ENCODE measurements at regions not wholly inside any gene's neighbourhood (a gene's known extent, or its start where the extent isn't known, plus 50 kb on each side); places are given as distances from the start of the nearest gene placed in this dataset.

- WGBS, result 58% methylated on average over 3 of the region's 3 CpGs
- H3K4me3 ChIP-seq (ENCODE audit: low read length in 2 of 2), result no peak overlapping the region
- no peak for DNase-seq (ENCODE audit: low read depth in 6 of 9, low spot score in 9 of 9)
- H3K36me3 ChIP-seq (ENCODE audit: control insufficient read depth in 2 of 2, insufficient read depth in 2 of 2, low read length in 1 of 2), result no peaks in the 10 kb centered on the region
- no peaks in the 10 kb centered on the region for H3K9me3 ChIP-seq (ENCODE audit: control insufficient read depth in 2 of 2, insufficient read depth in 1 of 2, low read length in 1 of 2)
- H3K27me3 ChIP-seq (ENCODE audit: control insufficient read depth in 2 of 2, insufficient read depth in 1 of 2, low read length in 1 of 2), result no peaks in the 10 kb centered on the region
- H3K4me1 ChIP-seq (ENCODE audit: control insufficient read depth in 2 of 2, insufficient read depth in 2 of 2, low read length in 2 of 2), result no peaks in the 10 kb centered on the region
- no peak overlapping the region for H3K27ac ChIP-seq (ENCODE audit: low read depth in 1 of 2, low read length in 1 of 2)
Observed at GRCh38 chr9:80922544-80922943, 766.8 kb downstream of the TLE1 start.

GRCh38 chr9:80906728-80907127 lies 782.6 kb downstream of the TLE1 start:
- H3K27ac ChIP-seq (ENCODE audit: low read depth in 1 of 2, low read length in 1 of 2), result no peak overlapping the region
- no peaks in the 10 kb centered on the region for H3K27me3 ChIP-seq (ENCODE audit: control insufficient read depth in 2 of 2, insufficient read depth in 1 of 2, low read length in 1 of 2)
- no peaks in the 10 kb centered on the region for H3K4me1 ChIP-seq (ENCODE audit: control insufficient read depth in 2 of 2, insufficient read depth in 2 of 2, low read length in 2 of 2)
- no peak overlapping the region for H3K4me3 ChIP-seq (ENCODE audit: low read length in 2 of 2)
- no peaks in the 10 kb centered on the region for H3K36me3 ChIP-seq (ENCODE audit: control insufficient read depth in 2 of 2, insufficient read depth in 2 of 2, low read length in 1 of 2)
- H3K9me3 ChIP-seq (ENCODE audit: control insufficient read depth in 2 of 2, insufficient read depth in 1 of 2, low read length in 1 of 2), result no peaks in the 10 kb centered on the region
- no peak for DNase-seq (ENCODE audit: low read depth in 6 of 9, low spot score in 9 of 9)
- WGBS, result 96% methylated on average over 10 of the region's 10 CpGs

GRCh38 chr9:80899208-80899607 lies 790.1 kb downstream of the TLE1 start:
- DNase-seq (ENCODE audit: low read depth in 6 of 9, low spot score in 9 of 9), result no peak
- Histone ChIP-seq H3K36me3 (ENCODE audit: control insufficient read depth in 2 of 2, insufficient read depth in 2 of 2, low read length in 1 of 2) (no peaks in the 10 kb centered on the region), H3K4me1 (ENCODE audit: control insufficient read depth in 2 of 2, insufficient read depth in 2 of 2, low read length in 2 of 2) (no peaks in the 10 kb centered on the region)

GRCh38 chr9:80893190-80893589 lies 796.2 kb downstream of the TLE1 start:
- WGBS, result 91% methylated on average over 2 of the region's 2 CpGs

More at GRCh38 chr9:80899208-80899607, 790.1 kb downstream of the TLE1 start:
- Histone ChIP-seq H3K4me3 (ENCODE audit: low read length in 2 of 2) (no peak overlapping the region), H3K27ac (ENCODE audit: low read depth in 1 of 2, low read length in 1 of 2) (no peak overlapping the region), H3K9me3 (ENCODE audit: control insufficient read depth in 2 of 2, insufficient read depth in 1 of 2, low read length in 1 of 2) (no peaks in the 10 kb centered on the region), H3K27me3 (ENCODE audit: control insufficient read depth in 2 of 2, insufficient read depth in 1 of 2, low read length in 1 of 2) (no peaks in the 10 kb centered on the region)

GRCh38 chr9:80892703-80893102 lies 796.6 kb downstream of the TLE1 start:
- no peaks in the 10 kb centered on the region for H3K9me3 ChIP-seq (ENCODE audit: control insufficient read depth in 2 of 2, insufficient read depth in 1 of 2, low read length in 1 of 2)
- H3K36me3 ChIP-seq (ENCODE audit: control insufficient read depth in 2 of 2, insufficient read depth in 2 of 2, low read length in 1 of 2), result no peaks in the 10 kb centered on the region
- no peak overlapping the region for H3K4me3 ChIP-seq (ENCODE audit: low read length in 2 of 2)
- whole genome bisulfite sequencing, result 76% methylated on average over 1 of the region's 1 CpG
- no peaks in the 10 kb centered on the region for H3K27me3 ChIP-seq (ENCODE audit: control insufficient read depth in 2 of 2, insufficient read depth in 1 of 2, low read length in 1 of 2)
- no peak for DNase-seq (ENCODE audit: low read depth in 6 of 9, low spot score in 9 of 9)
- H3K27ac ChIP-seq (ENCODE audit: low read depth in 1 of 2, low read length in 1 of 2), result no peak overlapping the region
- no peaks in the 10 kb centered on the region for H3K4me1 ChIP-seq (ENCODE audit: control insufficient read depth in 2 of 2, insufficient read depth in 2 of 2, low read length in 2 of 2)

More at GRCh38 chr9:80893190-80893589, 796.2 kb downstream of the TLE1 start:
- Histone ChIP-seq H3K27me3 (ENCODE audit: control insufficient read depth in 2 of 2, insufficient read depth in 1 of 2, low read length in 1 of 2) (no peaks in the 10 kb centered on the region), H3K9me3 (ENCODE audit: control insufficient read depth in 2 of 2, insufficient read depth in 1 of 2, low read length in 1 of 2) (no peaks in the 10 kb centered on the region), H3K4me1 (ENCODE audit: control insufficient read depth in 2 of 2, insufficient read depth in 2 of 2, low read length in 2 of 2) (no peaks in the 10 kb centered on the region), H3K27ac (ENCODE audit: low read depth in 1 of 2, low read length in 1 of 2) (no peak overlapping the region), H3K36me3 (ENCODE audit: control insufficient read depth in 2 of 2, insufficient read depth in 2 of 2, low read length in 1 of 2) (no peaks in the 10 kb centered on the region), H3K4me3 (ENCODE audit: low read length in 2 of 2) (no peak overlapping the region)
- no peak for DNase-seq (ENCODE audit: low read depth in 6 of 9, low spot score in 9 of 9)

- Histone ChIP-seq H3K4me3 (ENCODE audit: low read length in 2 of 2) (no peak overlapping the region), H3K36me3 (ENCODE audit: control insufficient read depth in 2 of 2, insufficient read depth in 2 of 2, low read length in 1 of 2) (no peaks in the 10 kb centered on the region), H3K27ac (ENCODE audit: low read depth in 1 of 2, low read length in 1 of 2) (no peak overlapping the region), H3K9me3 (ENCODE audit: control insufficient read depth in 2 of 2, insufficient read depth in 1 of 2, low read length in 1 of 2) (no peaks in the 10 kb centered on the region), H3K27me3 (ENCODE audit: control insufficient read depth in 2 of 2, insufficient read depth in 1 of 2, low read length in 1 of 2) (no peaks in the 10 kb centered on the region), H3K4me1 (ENCODE audit: control insufficient read depth in 2 of 2, insufficient read depth in 2 of 2, low read length in 2 of 2) (no peaks in the 10 kb centered on the region)
- DNase-seq (ENCODE audit: low read depth in 6 of 9, low spot score in 9 of 9), result no peak
Observed at GRCh38 chr9:80890124-80890523, 799.2 kb downstream of the TLE1 start.

- DNase-seq (ENCODE audit: low read depth in 6 of 9, low spot score in 9 of 9), result no peak
- H3K9me3 ChIP-seq (ENCODE audit: control insufficient read depth in 2 of 2, insufficient read depth in 1 of 2, low read length in 1 of 2), result no peaks in the 10 kb centered on the region
- H3K4me3 ChIP-seq (ENCODE audit: low read length in 2 of 2), result no peak overlapping the region
- no peaks in the 10 kb centered on the region for H3K36me3 ChIP-seq (ENCODE audit: control insufficient read depth in 2 of 2, insufficient read depth in 2 of 2, low read length in 1 of 2)
- H3K4me1 ChIP-seq (ENCODE audit: control insufficient read depth in 2 of 2, insufficient read depth in 2 of 2, low read length in 2 of 2), result no peaks in the 10 kb centered on the region
- WGBS, result 94% methylated on average over 5 of the region's 5 CpGs
- no peak overlapping the region for H3K27ac ChIP-seq (ENCODE audit: low read depth in 1 of 2, low read length in 1 of 2)
- H3K27me3 ChIP-seq (ENCODE audit: control insufficient read depth in 2 of 2, insufficient read depth in 1 of 2, low read length in 1 of 2), result no peaks in the 10 kb centered on the region
Observed at GRCh38 chr9:80885894-80886293, 803.5 kb downstream of the TLE1 start.

GRCh38 chr9:80883826-80884579 lies 805.3 kb downstream of the TLE1 start:
- H3K27me3 ChIP-seq (ENCODE audit: control insufficient read depth in 2 of 2, insufficient read depth in 1 of 2, low read length in 1 of 2), result no peaks in the 10 kb centered on the region
- H3K9me3 ChIP-seq (ENCODE audit: control insufficient read depth in 2 of 2, insufficient read depth in 1 of 2, low read length in 1 of 2), result no peaks in the 10 kb centered on the region
- no peak overlapping the region for H3K27ac ChIP-seq (ENCODE audit: low read depth in 1 of 2, low read length in 1 of 2)
- DNase-seq (ENCODE audit: low read depth in 6 of 9, low spot score in 9 of 9), result no peak
- no peak overlapping the region for H3K4me3 ChIP-seq (ENCODE audit: low read length in 2 of 2)
- WGBS, result 74% methylated on average over 5 of the region's 5 CpGs
- no peaks in the 10 kb centered on the region for H3K4me1 ChIP-seq (ENCODE audit: control insufficient read depth in 2 of 2, insufficient read depth in 2 of 2, low read length in 2 of 2)
- no peaks in the 10 kb centered on the region for H3K36me3 ChIP-seq (ENCODE audit: control insufficient read depth in 2 of 2, insufficient read depth in 2 of 2, low read length in 1 of 2)

GRCh38 chr9:80883426-80883825 lies 805.9 kb downstream of the TLE1 start:
- H3K27ac ChIP-seq (ENCODE audit: low read depth in 1 of 2, low read length in 1 of 2), result no peak overlapping the region
- no peaks in the 10 kb centered on the region for H3K36me3 ChIP-seq (ENCODE audit: control insufficient read depth in 2 of 2, insufficient read depth in 2 of 2, low read length in 1 of 2)
- no peak overlapping the region for H3K4me3 ChIP-seq (ENCODE audit: low read length in 2 of 2)
- DNase-seq (ENCODE audit: low read depth in 6 of 9, low spot score in 9 of 9), result no peak
- 98% methylated on average over 5 of the region's 5 CpGs for WGBS
- no peaks in the 10 kb centered on the region for H3K4me1 ChIP-seq (ENCODE audit: control insufficient read depth in 2 of 2, insufficient read depth in 2 of 2, low read length in 2 of 2)
- no peaks in the 10 kb centered on the region for H3K9me3 ChIP-seq (ENCODE audit: control insufficient read depth in 2 of 2, insufficient read depth in 1 of 2, low read length in 1 of 2)
- no peaks in the 10 kb centered on the region for H3K27me3 ChIP-seq (ENCODE audit: control insufficient read depth in 2 of 2, insufficient read depth in 1 of 2, low read length in 1 of 2)
